ENCODE measurements at regions not wholly inside any gene's neighbourhood (a gene's known extent, or its start where the extent isn't known, plus 50 kb on each side); places are given as distances from the start of the nearest gene placed in this dataset.

GRCh38 chr20:4613184-4613583 is 73.1 kb upstream of the PRNP start:
- no peak overlapping the region; the same call in 1 of the 2 replicates for H3K9ac ChIP-seq (ENCODE audit: low read length)

GRCh38 chr20:4610871-4611270 is 75.4 kb upstream of the PRNP start:
- no peaks in the 10 kb centered on the region for H3K9me2 ChIP-seq (replicated peaks; ENCODE audit: insufficient read depth, low read length)
- H3F3A ChIP-seq (ENCODE audit: insufficient read depth) = no peaks in the 10 kb centered on the region
- H3K4me3 ChIP-seq (ENCODE audit: insufficient read depth, low read length, poor library complexity, severe bottlenecking) = no peak overlapping the region
- no peaks in the 10 kb centered on the region for H3K79me2 ChIP-seq (ENCODE audit: insufficient read depth, low read length)
- no peaks in the 10 kb centered on the region for H3K36me3 ChIP-seq (ENCODE audit: low read length)
- H3K27ac ChIP-seq (ENCODE audit: low read depth, low read length) = no peak overlapping the region
- no peak overlapping the region for H3K4me2 ChIP-seq (ENCODE audit: low read depth, low read length, poor library complexity, severe bottlenecking)
- H3K9ac ChIP-seq (ENCODE audit: low read length) = no peak overlapping the region
- no peaks in the 10 kb centered on the region for H3K9me3 ChIP-seq (ENCODE audit: insufficient read depth, low read length)
- no peak overlapping the region for H2AFZ ChIP-seq (ENCODE audit: low read depth, low read length, severe bottlenecking)
- TF ChIP-seq EZH2phosphoT487 (conservative IDR thresholded peaks at IDR 0.05; ENCODE audit: low read length) = no peak
- TF ChIP-seq CTCF (IDR thresholded peaks at IDR 0.05; ENCODE audit: insufficient read depth, low read length, poor library complexity, severe bottlenecking) = no peak
- H4K20me1 ChIP-seq (ENCODE audit: low read depth, low read length) = no peaks in the 10 kb centered on the region
- H3K27me3 ChIP-seq (ENCODE audit: low read length) = no peaks in the 10 kb centered on the region

More at GRCh38 chr20:4613184-4613583, 73.1 kb upstream of the PRNP start:
- H3K4me3 ChIP-seq (ENCODE audit: insufficient read depth, low read length, poor library complexity, severe bottlenecking) = no peak overlapping the region
- H3K27ac ChIP-seq (ENCODE audit: low read depth, low read length) = 0 out of 2 replicates have a peak overlapping the region, but pooled peaks have one; percentile 26
- H2AFZ ChIP-seq (ENCODE audit: low read depth, low read length, severe bottlenecking) = no peak overlapping the region
- peak overlapping the region; percentile 39 for H3K4me2 ChIP-seq (ENCODE audit: low read depth, low read length, poor library complexity, severe bottlenecking)
- no peaks in the 10 kb centered on the region for H3F3A ChIP-seq (ENCODE audit: insufficient read depth)
- no peaks in the 10 kb centered on the region for H3K36me3 ChIP-seq (ENCODE audit: low read length)
- no peaks in the 10 kb centered on the region for H3K79me2 ChIP-seq (ENCODE audit: insufficient read depth, low read length)
- TF ChIP-seq EZH2phosphoT487 (conservative IDR thresholded peaks at IDR 0.05; ENCODE audit: low read length) (no peak), CTCF (IDR thresholded peaks at IDR 0.05; ENCODE audit: insufficient read depth, low read length, poor library complexity, severe bottlenecking) (no peak)
- no peaks in the 10 kb centered on the region for H3K27me3 ChIP-seq (ENCODE audit: low read length)
- no peaks in the 10 kb centered on the region for H4K20me1 ChIP-seq (ENCODE audit: low read depth, low read length)
- no peaks in the 10 kb centered on the region for H3K9me3 ChIP-seq (ENCODE audit: insufficient read depth, low read length)
- no peaks in the 10 kb centered on the region for H3K9me2 ChIP-seq (replicated peaks; ENCODE audit: insufficient read depth, low read length)

- H3K9me2 ChIP-seq (replicated peaks; ENCODE audit: insufficient read depth, low read length) = no peaks in the 10 kb centered on the region
- no peak overlapping the region for H2AFZ ChIP-seq (ENCODE audit: low read depth, low read length, severe bottlenecking)
- no peaks in the 10 kb centered on the region for H3K27me3 ChIP-seq (ENCODE audit: low read length)
- no peak overlapping the region for H3K4me3 ChIP-seq (ENCODE audit: insufficient read depth, low read length, poor library complexity, severe bottlenecking)
- H3K27ac ChIP-seq (ENCODE audit: low read depth, low read length) = no peak overlapping the region
- H3K79me2 ChIP-seq (ENCODE audit: insufficient read depth, low read length) = no peaks in the 10 kb centered on the region
- no peaks in the 10 kb centered on the region for H4K20me1 ChIP-seq (ENCODE audit: low read depth, low read length)
- H3F3A ChIP-seq (ENCODE audit: insufficient read depth) = no peaks in the 10 kb centered on the region
- no peak overlapping the region for H3K9ac ChIP-seq (ENCODE audit: low read length)
- H3K9me3 ChIP-seq (ENCODE audit: insufficient read depth, low read length) = no peaks in the 10 kb centered on the region
- no peaks in the 10 kb centered on the region for H3K36me3 ChIP-seq (ENCODE audit: low read length)
- no peak overlapping the region for H3K4me2 ChIP-seq (ENCODE audit: low read depth, low read length, poor library complexity, severe bottlenecking)
- TF ChIP-seq EZH2phosphoT487 (conservative IDR thresholded peaks at IDR 0.05; ENCODE audit: low read length) (no peak), CTCF (IDR thresholded peaks at IDR 0.05; ENCODE audit: insufficient read depth, low read length, poor library complexity, severe bottlenecking) (no peak)
Measured at GRCh38 chr20:4609511-4609910, 76.7 kb upstream of the PRNP start.

Measured in SU-DHL-6 (cell line).